Stimulated activated naive CD8-positive, alpha-beta T cell treated with anti-CD3 and anti-CD28 coated beads, Interleukin-15, amount 100 ng/mL, for 72 hours (primary cell): ENCODE measurements at regions not wholly inside any gene's neighbourhood (a gene's known extent, or its start where the extent isn't known, plus 50 kb on each side); places are given as distances from the start of the nearest gene placed in this dataset.

ENCODE experiments used
- ATAC-seq: fragments of 150-1000 bp; cut with Tn5 transposase; 2 replicates; pipeline ENCODE4 v1.10.0; 2021; ENCODE audit warnings: mild to moderate bottlenecking, moderate library complexity
- DNase-seq, 2 donors: peaks; one replicate each; pipeline ENCODE4 v3.0.0; 2021 to 2022
- H3K27ac Mint-ChIP-seq, 2 donors: one replicate each; pipeline ENCODE4 v1.8.0; 2022; ENCODE audit warnings: mild to moderate bottlenecking in 2 of 2, mixed read lengths in 2 of 2, moderate library complexity in 2 of 2
- H3K27me3 Mint-ChIP-seq: one replicate; pipeline ENCODE4 v1.8.0; 2022; ENCODE audit warnings: mixed read lengths
- H3K4me1 Mint-ChIP-seq: one replicate; pipeline ENCODE4 v1.8.0; 2022; ENCODE audit warnings: mild to moderate bottlenecking, mixed read lengths
- H3K4me3 Mint-ChIP-seq, 2 donors: one replicate each; pipeline ENCODE4 v1.8.0; 2022; ENCODE audit warnings: mild to moderate bottlenecking in 2 of 2, mixed read lengths in 2 of 2, moderate library complexity in 1 of 2
- H3K9me3 Mint-ChIP-seq, 2 donors: one replicate each; pipeline ENCODE4 v1.8.0; 2022; ENCODE audit warnings: mixed read lengths in 2 of 2

DNA sequence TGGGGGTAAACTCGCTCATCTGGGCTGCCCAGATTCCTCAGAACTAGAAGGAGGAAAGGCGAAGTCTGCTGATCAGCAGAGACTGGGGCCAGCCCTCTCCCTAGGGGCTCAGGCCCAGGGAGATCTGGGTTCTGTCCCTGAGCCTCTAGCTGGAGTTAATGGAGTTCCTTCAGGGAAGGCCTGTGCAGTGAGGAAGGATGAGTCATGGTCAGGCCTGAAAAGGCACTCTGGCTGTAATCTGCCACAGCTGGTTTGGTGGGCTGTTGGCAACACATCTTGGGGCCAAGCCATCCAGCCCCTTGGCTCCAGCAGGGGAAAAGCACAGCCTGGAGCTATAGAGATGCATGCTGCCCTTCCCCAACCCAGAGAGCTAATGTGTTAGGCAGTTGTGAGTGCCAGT is 459.6 kb downstream of the PRELID2 start:
- Mint-ChIP-seq H3K27me3 (no peaks in the 10 kb centered on the region), H3K27ac (no peak overlapping the region), H3K4me3 (no peak overlapping the region), H3K9me3 (peaks cover 27 to 69% of the 10 kb centered on the region in 2 donors), H3K4me1 (no peaks in the 10 kb centered on the region)
- ATAC-seq (no peak), DNase-seq (no peak)

DNA sequence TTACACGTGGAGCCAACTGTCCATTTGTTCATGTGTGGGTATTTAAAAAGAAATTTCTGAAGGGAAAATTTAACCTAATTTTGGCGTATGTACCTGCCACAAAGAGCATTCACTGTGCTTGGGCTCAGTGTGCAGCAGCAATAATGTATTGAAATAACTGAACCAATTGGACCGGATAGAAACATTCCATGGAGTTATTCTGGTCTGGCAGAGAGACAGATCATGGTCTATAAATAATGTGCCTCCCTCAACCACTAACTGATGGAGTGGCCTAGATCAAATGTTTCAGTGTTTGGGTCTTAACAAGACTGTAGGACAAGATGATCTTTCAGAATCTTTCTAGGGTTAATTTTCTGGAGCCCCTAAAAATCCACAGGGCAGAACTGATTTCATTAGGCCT is 469.7 kb downstream of the PRELID2 start:
- H3K27me3 Mint-ChIP-seq: no peaks in the 10 kb centered on the region
- no peak overlapping the region for H3K27ac Mint-ChIP-seq
- no peaks in the 10 kb centered on the region for H3K4me1 Mint-ChIP-seq
- H3K4me3 Mint-ChIP-seq: no peak overlapping the region
- peaks cover 0 to 5% of the 10 kb centered on the region in 2 donors for H3K9me3 Mint-ChIP-seq
- ATAC-seq (no peak), DNase-seq (no peak)

DNA sequence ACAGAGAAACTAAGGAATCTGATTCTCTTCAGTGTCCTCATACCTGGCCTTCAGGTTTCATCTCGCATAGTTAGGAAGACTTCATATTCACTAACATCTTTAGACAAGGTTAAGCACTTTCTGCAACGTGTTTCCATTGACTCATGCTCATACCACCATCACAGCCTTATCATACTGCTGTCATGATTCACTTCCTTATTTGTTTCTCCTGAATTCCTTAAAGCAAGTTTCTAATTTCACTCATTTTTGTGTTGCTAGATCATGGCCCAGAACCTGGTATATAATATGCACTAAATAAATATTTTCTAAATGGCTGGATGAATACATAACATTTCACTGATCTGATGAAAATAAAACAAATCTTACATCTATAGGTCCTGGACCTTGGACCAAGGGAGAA is 472.9 kb downstream of the PRELID2 start:
- no peaks in the 10 kb centered on the region for H3K4me1 Mint-ChIP-seq
- H3K27me3 Mint-ChIP-seq: no peaks in the 10 kb centered on the region
- H3K4me3 Mint-ChIP-seq: no peak overlapping the region
- peaks cover 8 to 16% of the 10 kb centered on the region in 2 donors for H3K9me3 Mint-ChIP-seq
- no peak overlapping the region for H3K27ac Mint-ChIP-seq
- no peak for DNase-seq
- no peak for ATAC-seq

DNA sequence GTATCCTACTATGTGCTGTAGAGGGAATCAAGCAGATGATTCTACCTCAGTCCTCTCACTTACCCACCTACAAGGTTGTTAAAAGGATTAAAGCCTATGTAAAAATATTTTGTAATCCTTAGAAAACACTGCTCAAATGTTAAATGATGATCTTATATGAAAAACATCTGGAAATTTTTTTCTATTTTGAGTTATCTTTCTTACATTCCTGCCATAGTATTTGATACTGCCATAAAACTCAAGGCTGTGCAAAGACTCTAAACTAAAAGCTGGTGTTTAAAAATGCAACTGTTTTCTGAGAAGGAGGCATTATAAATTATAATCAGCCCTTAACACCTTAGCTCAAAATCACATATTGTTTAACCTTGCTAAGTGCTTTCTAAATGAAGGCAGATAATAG is 474.2 kb downstream of the PRELID2 start:
- Mint-ChIP-seq H3K4me3 (no peak overlapping the region), H3K4me1 (no peaks in the 10 kb centered on the region), H3K9me3 (peaks cover 8 to 16% of the 10 kb centered on the region in 2 donors), H3K27me3 (no peaks in the 10 kb centered on the region), H3K27ac (no peak overlapping the region)
- DNase-seq: no peak
- no peak for ATAC-seq

DNA sequence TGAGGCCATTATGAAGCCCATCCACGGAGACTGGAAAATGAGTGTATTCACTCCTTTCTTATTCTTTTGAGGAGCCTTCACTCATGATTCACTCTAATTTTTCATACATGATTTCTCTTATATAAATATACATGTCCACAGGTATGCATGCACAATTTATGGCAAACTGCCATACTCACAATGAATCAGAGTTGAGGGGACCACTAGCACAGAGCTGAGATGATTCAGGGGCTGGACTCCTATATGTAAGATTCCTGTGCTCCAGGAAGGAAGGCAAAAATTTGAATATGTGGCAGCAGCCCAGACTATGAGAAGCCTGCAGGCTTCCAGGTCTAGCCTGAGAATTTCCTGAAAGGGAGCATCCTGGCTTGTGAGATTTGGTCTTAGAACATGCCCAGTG is 484.6 kb downstream of the PRELID2 start:
- no peaks in the 10 kb centered on the region for H3K4me1 Mint-ChIP-seq
- no peaks in the 10 kb centered on the region for H3K27me3 Mint-ChIP-seq
- H3K4me3 Mint-ChIP-seq: no peak overlapping the region
- no peak overlapping the region for H3K27ac Mint-ChIP-seq
- ATAC-seq (no peak), DNase-seq (no peak)
- peaks cover 0 to 12% of the 10 kb centered on the region in 2 donors for H3K9me3 Mint-ChIP-seq

DNA sequence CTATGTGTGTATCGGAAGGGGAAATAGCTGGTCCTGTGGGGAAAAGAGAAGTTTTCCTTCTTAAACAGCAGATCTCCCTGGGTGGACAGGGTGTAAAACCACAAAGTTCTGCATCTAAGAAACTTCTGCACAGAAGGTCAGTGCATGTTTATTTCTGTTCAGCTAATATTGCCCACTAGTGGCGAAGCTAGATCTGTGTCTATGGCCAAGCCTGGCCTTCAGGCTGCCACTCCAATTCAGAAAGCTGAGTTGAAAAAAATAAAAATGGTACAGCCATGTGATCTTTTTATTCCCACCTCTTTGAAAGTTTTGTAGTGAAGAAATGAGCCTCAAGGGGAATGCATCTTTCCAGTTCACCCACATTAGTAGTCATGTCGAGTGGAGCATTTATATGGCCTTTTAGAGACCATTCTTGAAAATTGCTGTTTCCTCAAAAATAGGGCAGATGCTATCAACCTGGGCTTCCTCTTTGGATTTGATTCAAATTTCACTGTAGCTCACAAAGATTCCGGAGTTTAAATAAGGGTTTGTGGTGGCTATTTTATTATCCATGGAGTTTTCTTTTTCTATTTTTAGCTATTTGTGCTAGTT is 488.0 kb downstream of the PRELID2 start:
- peaks cover 0 to 7% of the 10 kb centered on the region in 2 donors for H3K9me3 Mint-ChIP-seq
- no peak overlapping the region for H3K4me3 Mint-ChIP-seq
- ATAC-seq: no peak

DNA sequence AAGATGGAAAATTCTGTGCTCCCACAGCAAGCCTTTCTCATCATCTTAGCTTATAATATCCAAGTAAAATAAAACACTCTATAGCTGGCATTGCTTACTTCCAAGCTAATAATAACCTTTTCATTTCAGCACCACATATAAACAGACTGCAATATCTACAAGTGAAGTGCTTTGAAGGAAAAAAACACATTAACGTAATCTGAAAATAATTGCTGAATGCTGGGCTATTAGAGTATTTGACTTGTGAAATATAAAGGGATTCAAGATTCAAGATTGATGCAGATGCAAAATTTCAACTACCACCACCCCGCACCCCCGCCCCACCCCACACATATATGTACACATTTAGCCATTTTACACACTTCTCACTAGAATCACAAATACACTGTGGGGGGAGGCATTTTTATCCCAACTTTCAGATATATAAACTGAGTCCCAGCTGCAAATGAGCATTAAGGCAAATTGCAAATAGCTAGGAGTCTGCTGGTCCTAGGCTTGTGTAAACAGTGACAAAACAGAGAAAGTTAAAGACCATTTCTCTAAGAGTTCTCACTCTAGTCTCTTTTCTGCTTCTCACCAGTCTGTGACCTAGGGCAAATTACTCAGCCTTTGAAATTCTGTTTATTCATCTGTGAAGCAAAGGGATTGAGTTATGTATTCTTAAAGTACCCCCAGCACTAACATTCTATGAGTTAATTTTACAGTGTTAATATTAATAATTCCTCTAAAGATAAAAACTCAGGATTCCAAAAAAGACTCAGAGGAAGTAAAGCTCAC is 489.4 kb downstream of the PRELID2 start:
- DNase-seq (no peak), ATAC-seq (no peak)
- Mint-ChIP-seq H3K27ac (no peak overlapping the region), H3K27me3 (no peaks in the 10 kb centered on the region), H3K4me1 (no peaks in the 10 kb centered on the region), H3K9me3 (peaks cover 0 to 14% of the 10 kb centered on the region in 2 donors), H3K4me3 (no peak overlapping the region)

More for the DNA sequence above, 488.0 kb downstream of the PRELID2 start:
- peak overlapping the region in 1 of 2 donors; percentile 19 for H3K27ac Mint-ChIP-seq
- H3K27me3 Mint-ChIP-seq: no peaks in the 10 kb centered on the region
- no peak for DNase-seq
- no peaks in the 10 kb centered on the region for H3K4me1 Mint-ChIP-seq

DNA sequence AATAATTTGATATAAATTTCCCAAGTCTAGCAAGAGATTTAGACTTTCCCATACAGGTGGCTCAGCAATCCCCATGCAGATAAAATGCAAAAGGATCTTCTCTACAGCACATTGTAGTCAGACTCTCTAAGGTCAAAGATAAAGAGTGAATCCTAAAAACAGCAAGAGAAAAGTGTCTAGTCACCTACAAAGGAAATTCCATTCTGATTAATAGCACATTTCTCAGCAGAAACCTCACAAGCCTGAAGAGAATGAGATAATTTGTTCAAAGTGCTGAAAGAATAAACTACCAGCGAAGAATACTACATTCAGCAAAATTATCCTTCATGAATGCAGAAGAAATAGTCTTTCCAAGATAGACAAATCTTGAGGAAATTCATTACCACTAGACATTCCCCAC is 493.3 kb downstream of the PRELID2 start:
- Mint-ChIP-seq H3K4me3 (no peak overlapping the region), H3K4me1 (no peaks in the 10 kb centered on the region), H3K27me3 (no peaks in the 10 kb centered on the region), H3K27ac (no peak overlapping the region), H3K9me3 (peaks cover 0 to 14% of the 10 kb centered on the region in 2 donors)
- no peak for ATAC-seq
- no peak for DNase-seq

DNA sequence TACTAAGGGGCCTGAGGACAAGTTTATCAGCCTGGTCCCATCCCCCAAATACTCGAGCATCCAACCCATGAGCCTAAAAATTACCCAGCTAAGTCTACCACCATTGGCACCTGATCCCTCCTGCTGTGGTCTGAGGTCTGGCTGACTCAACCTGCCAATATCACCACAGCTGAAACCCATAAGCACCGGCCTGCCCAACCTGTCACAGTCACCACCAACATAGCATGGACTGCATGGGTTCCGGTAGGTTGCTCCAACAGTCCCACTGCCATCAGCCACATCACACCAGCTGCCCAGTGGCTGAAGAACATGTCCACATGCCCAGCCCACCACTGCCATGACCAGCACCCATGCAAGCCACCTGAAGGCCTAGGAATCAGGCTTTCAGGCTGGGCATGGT is 495.0 kb downstream of the PRELID2 start:
- Mint-ChIP-seq H3K4me3 (no peak overlapping the region), H3K4me1 (no peaks in the 10 kb centered on the region), H3K9me3 (peaks cover 4 to 14% of the 10 kb centered on the region in 2 donors), H3K27me3 (no peaks in the 10 kb centered on the region), H3K27ac (peak overlapping the region in 1 of 2 donors; percentile 10)
- DNase-seq (no peak), ATAC-seq (no peak)

DNA sequence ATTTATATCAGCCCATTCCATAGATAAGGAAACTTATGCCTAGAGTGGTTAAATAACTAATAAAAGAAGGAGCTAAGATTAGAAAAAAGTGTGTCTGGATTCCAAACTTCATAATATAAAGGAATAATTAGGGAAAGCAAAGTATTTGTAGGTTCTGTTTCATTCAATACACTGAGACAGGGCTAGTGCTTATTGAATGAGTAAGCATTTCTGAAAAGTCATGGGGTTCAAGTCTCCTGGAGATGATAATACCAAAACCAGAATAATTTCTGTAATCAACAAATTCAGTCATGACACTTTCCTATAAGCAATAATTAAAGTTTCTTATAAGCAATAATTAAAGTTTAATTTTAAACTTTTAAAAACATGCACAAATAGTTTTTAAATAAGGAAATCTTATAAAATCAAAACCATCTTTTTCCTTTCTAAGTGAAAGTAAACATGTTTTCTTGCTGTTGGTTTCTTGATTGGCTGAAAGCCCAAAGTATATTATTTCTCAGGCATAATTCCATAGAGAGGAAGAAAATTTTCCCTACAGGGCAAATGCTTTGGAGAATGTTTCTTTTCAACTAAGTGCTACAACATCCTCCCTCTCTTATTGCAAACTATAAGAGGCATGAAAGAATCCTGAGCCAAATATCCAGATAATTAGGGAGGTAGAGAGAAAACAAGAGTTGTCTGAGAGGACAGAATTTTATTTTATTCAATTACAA is 510.2 kb downstream of the PRELID2 start:
- Mint-ChIP-seq H3K4me3 (no peak overlapping the region), H3K9me3 (peaks cover 11 to 16% of the 10 kb centered on the region in 2 donors), H3K27me3 (no peaks in the 10 kb centered on the region), H3K4me1 (no peaks in the 10 kb centered on the region), H3K27ac (no peak overlapping the region)
- no peak for DNase-seq
- no peak for ATAC-seq

DNA sequence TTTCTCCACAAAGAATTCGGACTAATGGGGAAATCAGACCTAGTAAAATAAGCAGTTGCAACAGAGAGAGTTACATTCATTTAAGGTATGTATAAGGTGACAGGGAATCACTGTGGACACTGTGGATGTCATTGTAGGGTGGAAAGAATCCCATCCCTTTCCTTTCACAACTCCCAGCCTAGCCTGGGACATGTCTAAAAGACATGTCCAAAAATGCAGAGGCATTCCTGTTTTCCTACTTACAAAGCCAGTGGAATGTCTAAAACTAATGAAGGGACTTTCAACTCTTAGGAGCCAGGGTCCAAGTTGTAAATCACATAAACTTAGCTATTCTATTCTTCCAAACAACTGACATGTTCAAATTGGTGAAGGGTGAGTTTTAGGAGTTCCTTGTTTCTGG is 511.0 kb downstream of the PRELID2 start:
- H3K9me3 Mint-ChIP-seq: peaks cover 6 to 17% of the 10 kb centered on the region in 2 donors
- no peaks in the 10 kb centered on the region for H3K27me3 Mint-ChIP-seq
- no peak overlapping the region for H3K27ac Mint-ChIP-seq
- DNase-seq (no peak), ATAC-seq (no peak)
- H3K4me3 Mint-ChIP-seq: no peak overlapping the region
- H3K4me1 Mint-ChIP-seq: no peaks in the 10 kb centered on the region

DNA sequence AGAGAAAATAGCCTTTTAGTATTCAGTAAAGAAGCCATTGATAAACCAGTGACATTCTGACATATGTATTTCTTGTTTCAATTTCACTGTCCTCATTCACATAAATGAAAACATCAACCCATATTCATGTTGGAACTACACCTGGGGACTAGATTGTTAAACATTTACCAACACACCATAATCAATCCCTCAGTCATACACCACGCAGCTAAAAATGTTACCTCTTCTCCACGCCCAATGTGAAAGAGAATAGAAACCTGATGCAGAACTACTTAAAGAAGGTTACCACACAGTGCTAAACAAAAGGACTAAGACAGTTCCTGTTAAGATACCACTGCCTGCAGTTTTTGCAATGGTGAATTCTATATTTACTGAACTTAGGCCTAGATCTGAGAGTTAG is 518.9 kb downstream of the PRELID2 start:
- Mint-ChIP-seq H3K9me3 (peaks cover 5% of the 10 kb centered on the region in 2 donors), H3K4me1 (no peaks in the 10 kb centered on the region), H3K4me3 (no peak overlapping the region), H3K27ac (no peak overlapping the region), H3K27me3 (no peaks in the 10 kb centered on the region)
- no peak for DNase-seq
- ATAC-seq: no peak

DNA sequence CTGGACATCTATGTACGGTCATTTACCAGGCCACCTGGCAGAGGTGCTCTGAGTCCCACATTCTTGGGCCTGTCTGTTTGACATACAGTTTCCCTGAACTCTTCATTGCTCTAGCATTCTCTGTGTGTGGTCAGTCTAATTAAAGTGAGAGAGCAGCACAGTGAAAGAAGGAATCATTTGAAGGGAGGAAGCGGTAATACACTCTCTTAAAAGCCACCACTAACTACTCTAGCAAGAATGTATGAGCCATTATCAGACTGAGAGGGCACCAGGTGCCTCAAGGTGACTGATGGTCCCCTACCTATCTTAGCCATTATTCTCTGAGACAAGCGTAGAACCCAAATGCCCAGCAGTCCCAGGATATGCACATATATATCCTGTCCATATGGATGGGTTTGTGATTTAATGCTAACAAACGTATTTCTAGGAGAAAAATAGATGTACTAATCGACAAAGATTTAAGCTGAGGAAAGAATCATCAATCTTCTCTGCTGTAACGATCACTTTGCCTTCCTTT is 527.2 kb downstream of the PRELID2 start:
- no peak for DNase-seq
- Mint-ChIP-seq H3K9me3 (peaks cover 3 to 5% of the 10 kb centered on the region in 2 donors), H3K4me1 (no peaks in the 10 kb centered on the region), H3K4me3 (no peak overlapping the region), H3K27me3 (no peaks in the 10 kb centered on the region), H3K27ac (no peak overlapping the region)
- ATAC-seq: no peak

DNA sequence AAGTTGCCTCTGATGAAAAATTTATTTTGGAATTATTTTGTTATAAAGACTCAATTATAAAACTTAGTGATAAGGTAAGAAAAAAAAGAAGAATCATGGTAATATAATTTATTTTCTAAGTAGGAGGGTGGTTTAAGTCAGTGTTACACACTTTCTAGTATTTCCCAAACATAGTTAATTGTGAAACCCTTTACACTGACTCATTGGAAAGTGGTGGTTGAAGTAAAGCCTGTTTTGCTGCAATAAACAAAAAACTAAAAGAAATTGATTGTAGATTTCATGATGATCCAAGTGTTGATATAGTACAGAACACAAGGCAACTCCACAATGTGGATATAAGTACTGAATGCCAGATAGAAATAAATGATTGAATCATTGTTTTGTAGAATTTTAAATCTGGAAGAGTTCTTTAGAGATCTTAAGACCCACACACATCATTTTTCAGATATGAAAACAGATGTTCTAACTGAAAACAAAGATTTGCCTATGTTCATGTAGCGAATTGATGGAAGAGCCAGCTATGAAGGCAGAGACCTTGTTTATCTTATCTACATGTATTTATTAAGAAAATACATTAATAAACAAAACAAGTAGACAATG is 539.8 kb downstream of the PRELID2 start:
- no peak for DNase-seq
- H3K4me3 Mint-ChIP-seq: no peak overlapping the region
- no peak for ATAC-seq
- H3K9me3 Mint-ChIP-seq: no peaks in the 10 kb centered on the region
- H3K27ac Mint-ChIP-seq: no peak overlapping the region
- no peaks in the 10 kb centered on the region for H3K27me3 Mint-ChIP-seq
- no peaks in the 10 kb centered on the region for H3K4me1 Mint-ChIP-seq

DNA sequence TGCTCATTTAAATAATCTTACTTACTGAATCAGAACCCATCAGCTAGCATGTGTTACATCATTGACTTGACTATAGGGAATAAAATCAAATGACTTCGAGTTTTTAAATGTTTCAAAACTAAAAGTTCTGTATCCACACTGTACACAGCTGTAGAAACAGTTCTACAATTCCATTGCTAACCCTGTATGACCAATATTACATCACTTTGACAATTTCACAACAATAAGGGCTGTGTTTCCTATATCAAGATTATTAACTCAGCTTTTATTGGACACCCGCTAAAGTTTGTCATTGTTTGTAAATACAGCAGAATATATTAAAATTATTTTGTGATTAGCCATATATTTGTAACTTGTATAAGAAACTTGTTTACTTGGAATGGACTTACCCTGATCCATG is 540.8 kb downstream of the PRELID2 start:
- Mint-ChIP-seq H3K27me3 (no peaks in the 10 kb centered on the region), H3K27ac (no peak overlapping the region), H3K4me3 (no peak overlapping the region), H3K4me1 (no peaks in the 10 kb centered on the region), H3K9me3 (no peaks in the 10 kb centered on the region)
- ATAC-seq (no peak), DNase-seq (no peak)

DNA sequence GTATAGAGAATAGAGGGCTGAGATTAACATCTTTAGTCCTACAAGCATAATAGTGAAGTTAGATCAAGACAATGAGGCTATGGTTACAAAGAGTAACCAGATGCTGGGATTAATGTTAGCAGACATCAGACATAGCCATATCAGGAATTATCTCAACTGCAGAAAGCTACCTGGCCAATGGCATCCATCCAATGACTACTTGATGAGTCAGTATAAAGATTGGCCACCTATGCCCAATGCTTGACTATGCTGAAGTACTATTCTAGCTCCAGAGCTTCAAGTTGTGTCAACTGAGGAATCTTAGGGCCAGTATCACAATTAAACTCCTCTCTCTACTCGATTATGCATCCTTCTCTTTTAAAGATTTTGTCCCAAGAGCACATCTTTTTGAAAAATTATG is 541.4 kb downstream of the PRELID2 start:
- H3K4me3 Mint-ChIP-seq: no peak overlapping the region
- ATAC-seq (no peak), DNase-seq (no peak)
- H3K9me3 Mint-ChIP-seq: no peaks in the 10 kb centered on the region
- no peaks in the 10 kb centered on the region for H3K27me3 Mint-ChIP-seq
- H3K27ac Mint-ChIP-seq: no peak overlapping the region
- no peaks in the 10 kb centered on the region for H3K4me1 Mint-ChIP-seq
